ENCODE measurements at regions not wholly inside any gene's neighbourhood (a gene's known extent, or its start where the extent isn't known, plus 50 kb on each side); places are given as distances from the start of the nearest gene placed in this dataset.

GRCh38 chr4:8775751-8776355 lies 95.8 kb downstream of the HMX1 start:
- TF ChIP-seq CTCF (conservative IDR thresholded peaks at IDR 0.05; ENCODE audit: low read depth, low read length): no peak
- no peak overlapping the region for H3K4me3 ChIP-seq (ENCODE audit: low read depth, low read length)
- no peak for DNase-seq (ENCODE audit: low read depth)

GRCh38 chr4:8775121-8775520 lies 96.5 kb downstream of the HMX1 start:
- no peak for DNase-seq (ENCODE audit: low read depth)
- H3K4me3 ChIP-seq (ENCODE audit: low read depth, low read length): no peak overlapping the region
- no peak for TF ChIP-seq CTCF (conservative IDR thresholded peaks at IDR 0.05; ENCODE audit: low read depth, low read length)

- no peak for TF ChIP-seq CTCF (conservative IDR thresholded peaks at IDR 0.05; ENCODE audit: low read depth, low read length)
- DNase-seq (ENCODE audit: low read depth): no peak
- no peak overlapping the region for H3K4me3 ChIP-seq (ENCODE audit: low read depth, low read length)
Measured at GRCh38 chr4:8774071-8774470, 97.6 kb downstream of the HMX1 start.

- no peak for DNase-seq (ENCODE audit: low read depth)
- no peak for TF ChIP-seq CTCF (conservative IDR thresholded peaks at IDR 0.05; ENCODE audit: low read depth, low read length)
- no peak overlapping the region for H3K4me3 ChIP-seq (ENCODE audit: low read depth, low read length)
Measured at GRCh38 chr4:8773124-8773931, 98.3 kb downstream of the HMX1 start.

GRCh38 chr4:8772499-8773123 lies 99.0 kb downstream of the HMX1 start:
- no peak overlapping the region for H3K4me3 ChIP-seq (ENCODE audit: low read depth, low read length)
- no peak for TF ChIP-seq CTCF (conservative IDR thresholded peaks at IDR 0.05; ENCODE audit: low read depth, low read length)
- no peak for DNase-seq (ENCODE audit: low read depth)

- DNase-seq (ENCODE audit: low read depth): no peak
- TF ChIP-seq CTCF (conservative IDR thresholded peaks at IDR 0.05; ENCODE audit: low read depth, low read length): no peak
- H3K4me3 ChIP-seq (ENCODE audit: low read depth, low read length): no peak overlapping the region
Measured at GRCh38 chr4:8771666-8772065, 100.0 kb downstream of the HMX1 start.
